ENCODE measurements at regions not wholly inside any gene's neighbourhood (a gene's known extent, or its start where the extent isn't known, plus 50 kb on each side); places are given as distances from the start of the nearest gene placed in this dataset.
"Not testable (repeated sequence)": the region's sequence is repeated elsewhere in the genome, so short reads cannot be mapped to it uniquely, and the experiment has no call there.

DNA sequence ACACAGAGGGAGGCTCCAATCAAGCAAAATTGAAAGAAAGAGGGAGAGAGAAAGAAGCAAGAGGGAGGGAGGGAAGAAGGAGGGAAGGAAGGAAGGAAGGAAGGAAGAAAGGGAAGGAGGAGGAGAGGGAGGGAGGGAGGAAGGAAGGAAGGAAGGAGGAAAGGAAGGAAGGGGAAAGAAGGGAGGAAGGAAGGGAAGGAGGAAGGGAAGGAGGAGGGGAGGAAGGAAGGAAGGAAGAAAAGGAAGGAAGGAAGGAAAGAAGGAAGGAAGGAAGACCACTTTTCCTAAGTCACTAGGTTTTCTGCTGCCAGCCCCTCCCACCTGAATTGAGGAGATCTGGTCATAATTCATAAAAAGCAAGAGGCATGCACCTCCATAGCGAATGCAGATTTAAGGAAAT is 287.0 kb downstream of the SP3 start:
- DNase-seq: no peak

DNA sequence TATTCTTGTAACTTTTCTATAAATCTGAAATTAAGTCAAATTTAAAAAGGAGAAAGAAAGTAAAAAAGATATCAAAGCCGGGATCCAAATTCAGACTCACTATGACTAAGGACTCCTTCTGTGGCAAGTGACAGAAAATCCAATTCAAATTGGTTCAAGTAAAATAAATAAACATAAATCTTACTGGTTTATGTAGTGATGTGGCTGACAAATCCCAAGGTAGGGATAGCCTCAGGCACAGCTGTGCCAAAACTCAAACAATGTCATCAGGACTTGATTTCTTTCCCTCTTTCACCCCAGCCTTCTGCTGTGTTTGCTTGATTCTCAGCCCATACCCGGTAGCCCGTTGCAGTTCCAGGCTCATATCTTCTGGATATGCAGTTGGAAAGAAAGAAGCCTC is 284.6 kb downstream of the SP3 start:
- DNase-seq: no peak

DNA sequence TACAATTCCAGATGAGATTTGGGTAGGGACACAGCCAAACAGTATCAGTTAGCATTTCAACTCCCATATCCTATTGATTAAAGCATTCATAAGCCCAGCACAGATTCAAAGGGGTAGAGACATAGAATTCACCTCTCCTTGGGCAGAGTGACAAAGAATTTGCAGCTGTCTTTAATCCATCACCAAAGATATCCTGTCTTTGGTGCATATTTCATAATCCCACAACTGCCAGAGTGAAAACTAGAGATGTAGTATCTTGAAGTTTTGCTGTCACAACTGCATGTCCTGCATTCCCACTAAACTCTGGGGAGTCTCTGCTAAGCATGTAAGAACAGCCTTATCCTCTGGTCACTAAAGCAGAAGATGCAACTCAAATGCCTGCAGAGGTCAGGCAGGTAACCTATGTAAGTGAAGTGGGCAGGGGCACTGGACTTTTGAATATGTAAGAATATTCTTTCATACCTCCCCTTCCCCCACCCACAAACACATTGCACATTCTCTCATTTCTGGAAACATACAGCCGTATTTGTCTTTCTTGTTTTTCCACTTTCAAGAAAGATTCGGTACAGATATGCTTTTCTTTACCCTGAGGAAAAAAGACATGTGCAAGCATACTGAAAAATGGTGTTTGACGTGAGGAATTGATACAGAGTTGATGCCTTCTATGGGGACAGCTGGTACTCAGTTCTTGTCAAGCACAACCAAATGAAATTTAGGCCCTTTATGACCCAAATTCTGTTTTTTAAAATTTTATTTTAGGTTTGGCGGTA is 283.1 kb downstream of the SP3 start:
- DNase-seq: no peak

DNA sequence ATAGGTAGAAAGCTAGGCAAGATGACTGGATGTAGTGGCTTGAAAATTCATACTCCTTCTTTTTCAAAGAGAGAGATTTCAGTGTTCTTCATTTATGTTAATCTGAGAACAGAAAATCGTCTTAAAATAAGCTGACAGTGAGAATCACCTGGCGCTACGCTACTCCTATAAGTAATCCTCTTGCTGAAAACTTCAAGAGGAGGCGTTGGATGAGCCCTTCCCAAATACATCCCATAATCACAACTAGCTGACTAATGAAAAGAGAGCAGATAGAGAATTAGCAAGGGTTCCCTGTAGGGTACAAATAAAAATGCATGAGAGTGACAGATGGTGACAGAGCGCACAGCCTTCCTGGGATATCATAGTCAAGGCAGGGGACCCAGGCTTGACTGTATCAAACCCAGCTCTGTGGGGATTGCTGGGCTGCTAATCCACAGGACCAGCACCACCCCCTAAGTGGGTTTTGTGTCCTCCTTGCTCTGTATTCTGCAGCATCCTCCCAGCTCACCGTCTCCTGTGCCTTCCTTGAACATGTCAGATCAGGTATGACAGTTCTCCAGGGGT is 280.2 kb downstream of the SP3 start:
- DNase-seq: no peak

DNA sequence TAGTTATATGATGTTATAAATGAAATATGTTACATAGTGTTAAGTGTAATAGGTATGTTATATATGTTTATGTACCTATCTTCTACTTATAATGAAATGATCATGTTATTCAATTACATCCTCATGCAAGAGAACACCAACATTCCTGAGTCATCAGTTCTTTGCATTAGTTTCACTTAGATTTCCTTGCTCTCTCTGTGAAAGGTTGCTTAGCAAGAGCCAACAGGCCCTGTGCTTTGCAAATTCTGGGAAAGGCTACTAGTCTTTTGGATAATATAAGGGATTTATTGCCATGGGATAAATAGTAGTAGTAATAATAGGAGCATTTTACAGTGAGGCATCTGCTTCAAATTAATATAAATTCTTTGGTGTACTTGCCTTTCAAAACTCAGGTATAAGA is 274.8 kb downstream of the SP3 start:
- DNase-seq: no peak

DNA sequence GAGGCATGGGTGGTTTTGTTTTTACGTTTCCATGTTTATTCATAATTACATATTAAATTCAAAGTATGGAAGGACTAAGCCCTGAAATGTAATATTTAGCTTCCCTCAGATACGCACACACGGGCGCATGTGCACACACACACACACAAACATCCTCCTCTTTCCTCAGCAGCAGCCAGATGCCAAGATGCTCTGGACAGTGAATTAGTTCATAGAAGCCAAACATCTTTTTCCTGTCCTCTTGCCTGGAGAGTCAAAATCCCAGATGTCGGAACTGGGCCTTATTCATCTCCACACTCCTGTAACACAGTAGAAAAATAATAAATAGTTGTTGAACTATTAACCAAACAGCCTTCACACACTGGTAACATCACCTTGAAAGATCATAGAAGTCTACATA is 273.1 kb downstream of the SP3 start:
- DNase-seq: no peak

DNA sequence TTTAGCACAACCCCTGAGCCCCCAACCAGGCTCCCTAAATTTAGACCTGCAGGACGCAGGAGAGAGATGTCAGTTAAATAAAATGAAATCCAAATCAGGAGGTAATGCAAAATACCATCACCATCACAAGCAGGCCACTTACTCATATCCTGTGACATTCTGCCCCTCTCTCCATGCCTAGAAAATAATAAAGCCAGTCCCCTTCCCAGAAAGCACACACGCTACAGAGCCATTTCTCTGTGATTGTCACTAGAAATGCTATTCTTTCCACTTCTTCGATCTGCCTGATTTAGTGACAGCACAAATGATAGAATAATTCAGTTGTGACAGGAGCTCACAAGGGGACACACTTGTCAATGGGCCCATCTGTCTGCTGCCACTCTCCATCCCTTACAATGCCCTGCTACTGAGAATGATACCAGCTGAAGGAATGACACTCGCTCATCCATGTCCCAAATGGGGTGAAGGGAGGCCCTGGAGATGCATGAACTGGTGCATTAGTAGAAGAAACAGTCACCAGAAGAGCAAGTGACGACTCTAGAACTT is 272.1 kb downstream of the SP3 start:
- DNase-seq: no peak

DNA sequence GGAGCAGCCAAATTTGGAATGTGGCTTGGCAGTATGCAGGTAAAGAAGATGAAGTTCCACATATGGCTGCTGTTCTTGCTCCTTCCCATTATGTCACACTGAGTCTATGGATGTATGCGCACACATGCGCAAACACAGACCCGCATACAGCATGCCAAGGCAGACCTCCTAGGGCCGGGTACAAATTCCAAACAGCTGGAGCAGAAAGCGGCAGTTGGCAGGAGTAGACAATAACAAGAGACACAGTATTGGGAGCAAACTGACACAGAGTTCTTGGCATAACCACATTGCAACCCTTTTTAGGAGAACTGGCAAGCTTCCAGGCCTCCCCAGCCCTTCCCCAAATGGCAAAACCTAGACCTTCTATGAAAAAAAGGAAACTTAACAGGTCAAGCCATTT is 268.9 kb downstream of the SP3 start:
- no peak for DNase-seq

DNA sequence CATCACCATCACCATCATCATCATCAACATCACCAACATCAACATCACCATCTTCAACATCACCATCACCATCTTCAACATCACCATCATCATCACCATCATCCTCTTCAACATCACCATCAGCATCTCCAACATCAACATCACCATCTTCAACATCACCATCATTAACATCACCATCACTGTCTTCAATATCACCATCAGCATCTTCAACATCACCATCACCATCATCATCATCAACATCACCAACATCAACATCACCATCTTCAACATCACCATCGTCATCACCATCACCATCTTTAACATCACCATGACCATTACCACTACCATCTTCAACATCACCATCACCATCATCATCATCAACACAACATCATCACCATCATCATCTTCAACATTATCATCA is 267.2 kb downstream of the SP3 start:
- DNase-seq: no peak

DNA sequence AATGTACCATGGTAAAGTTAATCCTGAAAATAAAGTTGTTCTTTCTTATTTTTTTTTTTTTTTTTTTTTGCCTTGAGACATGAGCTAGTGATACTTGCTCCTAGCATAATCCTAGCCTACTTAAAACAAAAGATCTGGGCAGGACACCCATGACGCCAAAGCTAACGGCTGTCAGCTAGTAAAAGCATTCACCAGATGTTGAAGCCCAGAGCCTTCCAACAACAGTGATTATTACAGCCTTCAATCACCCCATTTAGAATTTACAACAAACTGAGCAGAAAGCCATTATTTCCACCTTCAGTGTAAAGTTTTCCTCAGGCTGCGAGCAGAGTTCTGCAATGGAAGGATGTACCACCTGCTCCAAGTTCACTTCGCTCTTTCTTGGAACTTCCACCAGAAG is 259.5 kb downstream of the SP3 start:
- no peak for DNase-seq

DNA sequence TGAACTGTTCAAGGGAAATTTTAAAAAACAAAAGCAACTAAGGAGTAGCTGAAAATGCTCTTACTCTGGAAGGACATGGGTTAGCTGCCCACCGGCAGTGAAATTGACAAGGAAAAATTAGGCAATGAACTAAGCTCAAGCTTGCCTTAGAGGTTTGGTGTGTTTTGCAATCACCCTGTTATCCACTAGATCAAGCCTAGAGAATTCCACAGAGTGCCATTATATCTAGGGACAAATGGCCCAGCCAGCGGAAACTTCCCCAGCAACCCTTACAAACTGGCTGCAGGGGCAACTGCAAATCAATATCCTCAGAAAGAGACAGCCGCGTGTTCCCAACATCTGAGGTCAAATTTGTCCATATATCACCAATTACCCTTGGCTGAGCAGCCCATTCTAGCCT is 258.2 kb downstream of the SP3 start:
- DNase-seq: no peak

DNA sequence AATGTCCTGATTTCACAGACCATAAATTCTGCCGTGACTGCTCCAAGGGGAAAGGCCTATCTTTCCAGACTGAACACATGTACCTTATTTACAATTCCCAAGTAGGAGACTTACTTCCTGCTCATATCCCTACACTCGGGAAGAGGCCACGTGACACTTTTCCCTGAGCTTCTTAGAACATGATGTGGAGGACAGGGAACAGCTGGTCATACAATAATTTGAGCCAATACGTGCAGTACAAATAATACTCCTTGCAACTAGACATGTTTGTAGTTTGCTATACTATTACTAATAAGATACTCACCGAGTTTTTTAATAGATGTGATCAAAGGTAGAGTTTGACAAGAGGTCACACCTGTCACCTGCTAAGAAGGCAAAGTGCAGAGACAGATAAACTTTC is 256.4 kb downstream of the SP3 start:
- no peak for DNase-seq

DNA sequence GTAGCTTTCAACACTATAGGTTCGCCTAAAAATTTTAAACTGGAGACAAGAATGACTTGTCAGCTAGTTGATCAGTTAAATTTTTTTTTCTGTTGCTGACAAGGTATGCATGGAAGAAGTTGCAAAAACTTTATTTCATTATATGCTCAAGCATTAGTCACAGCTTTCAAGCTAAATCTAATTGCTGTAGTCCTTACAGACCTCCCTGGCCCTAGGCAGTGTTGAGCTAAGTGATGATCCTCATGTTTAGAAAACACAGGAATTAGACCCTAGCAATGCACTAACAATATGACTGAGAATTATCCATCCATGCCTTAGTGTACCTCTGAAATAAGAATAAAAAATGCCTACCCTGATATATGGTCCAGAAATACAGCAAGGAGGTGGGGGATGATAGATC is 253.4 kb downstream of the SP3 start:
- DNase-seq: no peak

DNA sequence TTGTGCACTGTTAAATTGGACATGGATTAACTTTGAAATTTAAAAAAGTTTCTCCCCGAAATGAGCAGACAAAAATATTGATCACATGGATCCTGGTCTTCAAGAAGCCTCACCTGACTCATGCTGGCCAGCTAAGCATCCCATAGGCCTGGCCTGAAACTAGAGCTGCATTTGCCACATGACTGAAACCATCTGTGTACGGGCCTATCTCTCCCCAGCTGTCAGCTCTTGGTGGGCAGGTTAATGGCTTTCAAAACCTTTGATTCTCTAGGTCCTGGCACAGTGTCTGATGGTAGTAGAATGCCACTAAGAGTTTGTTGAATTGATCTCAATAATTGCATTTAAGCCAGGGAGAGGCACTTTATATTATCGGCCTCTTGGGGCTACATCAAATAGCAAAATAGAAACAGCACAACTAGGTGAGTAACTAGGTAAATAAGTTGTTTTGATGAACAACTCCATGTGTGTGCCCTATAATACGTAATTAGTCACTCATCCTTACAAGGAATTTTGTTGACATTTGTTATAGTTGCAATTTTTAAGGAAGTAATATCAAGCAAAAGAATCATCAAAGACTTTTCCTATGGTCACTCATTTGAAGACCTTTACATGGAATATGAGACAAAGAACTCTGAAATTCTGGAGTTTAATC is 251.1 kb downstream of the SP3 start:
- DNase-seq: no peak

DNA sequence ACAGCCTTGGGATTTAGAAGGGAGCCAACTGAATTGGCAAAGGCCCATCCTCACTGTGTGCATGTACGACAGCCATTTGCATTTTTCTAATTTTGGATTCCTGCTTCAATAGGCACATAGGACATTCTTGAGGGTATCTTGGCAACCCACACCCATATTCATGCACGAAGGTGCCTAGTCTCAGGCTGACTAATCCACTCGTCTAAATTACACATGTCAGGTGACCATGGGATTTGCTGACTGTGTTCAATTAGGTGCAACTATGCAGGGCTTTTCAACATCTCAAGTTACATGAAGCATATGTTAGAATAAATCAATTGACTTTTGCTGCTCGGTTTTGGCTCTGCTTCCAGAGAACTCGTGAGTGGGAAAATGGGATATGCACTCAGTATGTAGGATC is 249.7 kb downstream of the SP3 start:
- DNase-seq: no peak

DNA sequence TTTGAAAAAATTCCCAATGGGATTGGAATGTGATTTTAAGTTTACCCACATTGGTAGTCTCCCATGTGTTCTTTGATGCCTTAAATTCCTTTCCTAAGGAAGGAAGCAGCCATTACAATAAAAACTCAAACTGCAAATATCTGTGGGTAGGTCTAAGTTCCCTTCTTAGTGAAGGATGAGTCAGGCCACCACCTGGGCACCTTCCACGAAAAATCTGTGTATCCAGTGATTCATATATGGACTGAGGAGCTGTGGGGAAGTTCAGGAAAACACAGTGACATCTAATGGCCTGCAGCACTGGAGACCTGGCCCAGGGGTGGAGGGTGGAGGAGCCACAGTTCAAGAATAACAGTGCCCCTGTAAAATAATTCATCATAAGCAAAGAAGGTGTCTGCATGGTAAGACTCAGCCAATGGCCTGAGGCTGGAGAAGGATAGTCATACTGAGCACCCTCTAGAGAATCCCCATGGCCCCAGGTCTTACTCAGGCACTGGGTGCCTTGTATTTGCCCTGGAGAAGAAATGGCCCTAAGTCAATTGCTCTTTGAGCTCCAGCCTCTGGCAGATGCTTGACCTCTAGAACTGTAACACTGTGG is 248.6 kb downstream of the SP3 start:
- no peak for DNase-seq

DNA sequence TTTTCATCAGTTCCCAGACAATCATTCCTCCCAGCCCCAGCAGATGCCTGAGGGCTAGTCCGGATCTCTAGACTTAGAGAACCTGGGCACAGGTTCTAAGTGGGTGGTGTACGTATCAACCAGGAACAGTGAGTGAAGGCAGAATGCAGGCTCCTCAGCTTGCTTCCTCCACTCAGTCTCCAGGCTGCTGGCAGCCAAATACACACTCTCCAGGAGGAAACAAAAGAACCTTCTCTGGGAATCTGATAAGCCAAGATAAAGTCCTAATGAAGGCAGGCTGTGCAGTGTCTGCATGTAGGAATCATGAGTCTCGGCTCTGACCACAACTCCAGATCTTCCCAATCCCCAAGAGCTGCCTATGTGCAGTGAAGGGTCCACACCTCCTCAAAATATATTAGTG is 245.7 kb downstream of the SP3 start:
- no peak for DNase-seq

DNA sequence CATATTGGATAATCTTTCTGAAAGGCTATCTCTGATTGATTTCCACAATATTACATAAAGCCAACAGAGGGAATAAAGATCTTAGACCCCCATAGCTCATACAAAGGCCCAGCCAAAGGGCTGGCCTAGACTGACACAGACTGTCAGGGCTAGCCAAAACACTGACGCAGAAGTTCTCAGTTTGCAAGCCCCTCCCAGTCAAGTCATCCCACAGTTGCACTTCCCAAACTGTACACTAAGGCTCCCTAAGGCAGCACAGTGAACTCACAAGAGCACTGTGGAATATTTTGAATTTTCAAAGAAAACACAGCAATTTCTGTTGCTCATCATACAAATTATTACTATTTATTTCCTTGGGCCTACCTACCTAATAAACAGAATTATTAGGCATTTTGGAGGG is 244.9 kb downstream of the SP3 start:
- DNase-seq: no peak

DNA sequence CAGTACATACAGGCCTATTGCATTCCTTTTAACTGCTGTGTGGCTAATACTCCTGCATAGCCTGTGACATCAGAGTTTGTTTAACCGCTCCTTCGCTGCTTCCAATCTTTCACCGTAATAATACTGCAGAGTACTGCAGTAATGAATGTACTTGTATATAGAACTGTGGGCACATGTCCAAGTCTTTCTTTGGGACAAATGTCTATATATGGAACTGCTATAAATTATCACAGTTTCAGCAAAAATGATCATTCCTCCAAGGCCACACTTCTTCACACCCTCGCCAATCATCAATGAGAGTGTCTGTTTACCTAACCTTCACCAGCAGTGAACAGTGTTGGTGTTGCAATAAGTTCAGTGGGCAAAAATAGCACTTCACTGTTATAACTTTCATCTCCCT is 230.4 kb downstream of the SP3 start:
- DNase-seq: no peak

DNA sequence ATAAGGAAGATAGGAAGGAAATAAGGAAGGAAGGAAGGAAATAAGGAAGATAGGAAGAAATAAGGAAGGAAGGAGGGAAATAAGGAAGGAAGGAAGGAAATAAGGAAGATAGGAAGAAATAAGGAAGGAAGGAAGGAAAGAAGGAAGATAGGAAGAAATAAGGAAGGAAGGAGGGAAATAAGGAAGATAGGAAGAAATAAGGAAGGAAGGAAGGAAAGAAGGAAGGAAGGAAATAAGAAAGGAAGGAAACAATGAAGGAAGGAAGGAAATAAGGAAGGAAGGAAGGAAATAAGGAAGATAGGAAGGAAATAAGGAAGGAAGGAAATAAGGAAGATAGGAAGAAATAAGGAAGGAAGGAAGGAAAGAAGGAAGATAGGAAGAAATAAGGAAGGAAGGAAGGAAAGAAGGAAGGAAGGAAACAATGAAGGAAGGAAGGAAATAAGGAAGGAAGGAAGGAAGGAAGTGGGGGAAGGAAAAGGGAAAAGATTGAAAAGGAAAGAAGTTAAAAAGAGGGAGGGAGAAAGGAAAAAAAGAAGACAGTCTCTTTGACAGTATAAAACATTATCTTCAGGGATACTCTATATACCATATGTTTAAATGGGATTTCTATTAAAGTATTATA is 227.1 kb downstream of the SP3 start:
- DNase-seq: not testable (repeated sequence)

DNA sequence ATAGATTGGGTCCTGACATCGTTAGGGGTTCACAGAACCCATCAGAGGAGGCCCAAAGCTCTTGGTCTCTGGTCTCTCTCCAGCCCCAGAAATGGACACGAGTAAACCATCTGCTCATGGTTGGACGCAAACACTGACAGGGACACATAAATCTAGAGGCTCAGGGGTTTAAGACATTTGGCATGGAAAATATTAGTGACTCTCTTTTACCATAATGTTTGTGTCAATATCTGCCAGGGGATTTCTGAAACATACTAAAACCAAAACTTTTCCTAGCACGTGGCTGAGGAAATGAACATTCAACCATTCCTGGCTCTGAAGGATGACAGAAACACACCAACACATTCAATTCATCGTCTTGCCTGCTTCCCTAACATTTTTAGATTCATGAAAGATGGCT is 226.2 kb downstream of the SP3 start:
- no peak for DNase-seq

DNA sequence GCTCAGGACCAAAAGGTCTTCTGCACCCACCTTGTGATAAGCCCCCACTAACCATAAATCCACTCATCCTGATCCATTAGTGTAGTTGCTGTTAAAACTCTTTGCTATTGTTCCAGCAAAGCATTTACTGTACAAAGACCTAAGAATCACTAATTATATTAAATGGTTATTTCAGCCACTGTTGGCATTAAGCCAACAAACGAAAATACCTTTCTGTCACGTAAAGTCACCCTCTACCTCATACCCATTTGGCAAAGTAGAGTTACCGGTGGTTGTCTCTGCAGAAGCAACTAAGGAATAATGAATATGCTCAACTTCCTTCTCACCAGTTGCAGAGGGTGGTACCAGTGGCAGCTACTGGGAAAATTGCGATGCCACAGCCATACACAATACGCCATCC is 224.5 kb downstream of the SP3 start:
- DNase-seq: no peak

DNA sequence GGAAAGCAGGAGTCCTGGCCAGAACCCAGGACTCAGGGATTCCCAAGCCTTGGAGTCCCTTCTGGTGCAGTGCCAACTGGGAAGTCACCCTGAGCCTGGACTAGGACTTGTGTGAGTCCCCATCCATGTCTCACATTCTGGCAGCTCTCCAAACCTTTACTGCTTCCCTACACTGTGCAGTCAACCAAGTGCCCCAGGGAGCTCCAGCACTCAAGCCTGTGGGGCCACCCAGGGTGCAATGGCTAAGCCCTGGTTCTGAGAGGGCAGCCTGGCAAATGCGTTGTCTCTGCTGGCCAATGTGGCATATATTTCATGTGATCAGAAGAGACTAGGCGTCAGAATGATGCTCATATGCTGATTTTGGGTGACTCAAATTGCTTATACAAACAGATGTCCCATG is 223.4 kb downstream of the SP3 start:
- DNase-seq: no peak

DNA sequence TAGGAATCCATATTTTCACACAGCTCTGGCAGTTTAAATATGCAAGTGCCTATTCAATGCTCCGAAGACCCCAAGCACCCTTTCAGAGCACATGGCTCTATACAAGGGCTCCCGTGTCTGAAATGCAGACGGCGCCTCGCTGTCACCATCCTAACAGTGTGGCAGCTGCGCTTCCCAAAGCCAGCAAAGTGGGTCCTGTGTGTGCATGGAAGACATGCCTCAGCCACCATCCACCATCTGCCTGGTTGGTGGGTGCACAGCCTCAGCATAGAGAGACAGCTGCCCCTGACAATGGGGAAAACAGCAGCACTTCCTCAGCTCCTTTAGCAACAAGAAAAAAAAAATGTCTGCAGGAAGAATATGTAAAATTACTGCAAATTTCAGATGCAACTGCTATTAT is 218.1 kb downstream of the SP3 start:
- DNase-seq: no peak
